Neuronal stem cell (in vitro differentiated cells): ENCODE measurements at regions not wholly inside any gene's neighbourhood (a gene's known extent, or its start where the extent isn't known, plus 50 kb on each side); places are given as distances from the start of the nearest gene placed in this dataset.
A peak's percentile ranks its signal among the peaks of the same experiment; 100 is the strongest.

Source experiments
- DNase-seq: peaks from one replicate; pipeline ENCODE4 v3.0.0-alpha.2; 2013; ENCODE audit warnings: low spot score
- H2AFZ ChIP-seq: one replicate; pipeline ENCODE4 v1.6.1; 2013; ENCODE audit warnings: mild to moderate bottlenecking, low read length, inconsistent platforms
- H2AK5ac ChIP-seq: 2 replicates; pipeline ENCODE4 v1.6.1; 2013; ENCODE audit warnings: low read depth, mild to moderate bottlenecking, inconsistent platforms, low read length, moderate library complexity, mixed read lengths
- H2BK120ac ChIP-seq: 2 replicates; pipeline ENCODE4 v1.6.1; 2013; ENCODE audit warnings: low read depth, mild to moderate bottlenecking, inconsistent platforms, low read length, moderate library complexity, mixed read lengths
- H2BK12ac ChIP-seq: one replicate; pipeline ENCODE4 v1.6.1; 2013; ENCODE audit warnings: low read length, inconsistent platforms
- H2BK15ac ChIP-seq: 2 replicates; pipeline ENCODE4 v1.6.1; 2013; ENCODE audit warnings: mild to moderate bottlenecking, low read length, inconsistent platforms, mixed read lengths
- H2BK5ac ChIP-seq: one replicate; pipeline ENCODE4 v1.6.1; 2013; ENCODE audit warnings: inconsistent platforms, mild to moderate bottlenecking, low read length, moderate library complexity
- H3K14ac ChIP-seq: one replicate; pipeline ENCODE4 v1.6.1; 2013; ENCODE audit warnings: low read length, inconsistent platforms
- H3K18ac ChIP-seq: 2 replicates; pipeline ENCODE4 v1.6.1; 2013; ENCODE audit warnings: low read length, inconsistent platforms
- H3K23ac ChIP-seq: 2 replicates; pipeline ENCODE4 v1.6.1; 2013; ENCODE audit warnings: low read depth, mild to moderate bottlenecking, mixed read lengths, low read length, inconsistent platforms; ENCODE audit not compliant: poor library complexity
- H3K27ac ChIP-seq: replicated peaks from 3 replicates; pipeline ENCODE4 v1.5.1; 2013; ENCODE audit warnings: low read length, inconsistent platforms
- H3K27me3 ChIP-seq, 3 experiments: 2 replicates each; pipeline ENCODE4 v1.6.1; 2013; ENCODE audit warnings: low read length in 3 of 3, mild to moderate bottlenecking in 2 of 3, inconsistent platforms in 1 of 3, low read depth in 1 of 3, mixed read lengths in 1 of 3, moderate library complexity in 1 of 3; ENCODE audit not compliant: control insufficient read depth in 3 of 3, insufficient read depth in 3 of 3
- H3K36me3 ChIP-seq, 2 donors: replicated peaks in 1 of 2; 2 replicates each; pipeline ENCODE4 v1.6.1; 2013; ENCODE audit warnings: low read length in 2 of 2; ENCODE audit not compliant: control insufficient read depth in 2 of 2, insufficient read depth in 2 of 2
- H3K4ac ChIP-seq: 2 replicates; pipeline ENCODE4 v1.6.1; 2013; ENCODE audit warnings: inconsistent platforms, mild to moderate bottlenecking, low read length, moderate library complexity
- H3K4me1 ChIP-seq, 2 donors: 1 replicate in 1 of 2; 2 replicates in 1 of 2; pipeline ENCODE4 v1.6.1; 2013; ENCODE audit warnings: low read length in 2 of 2, low read depth in 1 of 2; ENCODE audit not compliant: control insufficient read depth in 2 of 2, insufficient read depth in 1 of 2
- H3K4me2 ChIP-seq: one replicate; pipeline ENCODE4 v1.6.1; 2013; ENCODE audit warnings: mild to moderate bottlenecking, low read length, inconsistent platforms; ENCODE audit not compliant: insufficient read depth, poor library complexity, severe bottlenecking
- H3K4me3 ChIP-seq, 2 donors: 2 replicates each; pipeline ENCODE4 v1.5.1; 2013; ENCODE audit warnings: low read length in 2 of 2, mild to moderate bottlenecking in 2 of 2, inconsistent platforms in 1 of 2, moderate library complexity in 1 of 2
- H3K79me1 ChIP-seq: one replicate; pipeline ENCODE4 v1.6.1; 2013; ENCODE audit warnings: low read depth, mild to moderate bottlenecking, inconsistent platforms, low read length, moderate library complexity
- H3K9ac ChIP-seq: one replicate; pipeline ENCODE4 v1.6.1; 2013; ENCODE audit warnings: mild to moderate bottlenecking, low read depth, low read length, inconsistent platforms; ENCODE audit not compliant: poor library complexity
- H3K9me3 ChIP-seq, 2 donors: replicated peaks in 1 of 2; 2 replicates each; pipeline versions ENCODE3 to v1.6.1; 2013; ENCODE audit warnings: low read length in 2 of 2, mild to moderate bottlenecking in 2 of 2, inconsistent platforms in 1 of 2, low read depth in 1 of 2, mixed read lengths in 1 of 2, moderate library complexity in 1 of 2; ENCODE audit not compliant: control insufficient read depth in 2 of 2, insufficient read depth in 1 of 2
- H4K8ac ChIP-seq: one replicate; pipeline ENCODE4 v1.6.1; 2013; ENCODE audit warnings: low read depth, mild to moderate bottlenecking, inconsistent platforms, low read length, moderate library complexity
- H4K91ac ChIP-seq: one replicate; pipeline ENCODE4 v1.6.1; 2013; ENCODE audit warnings: low read length, low read depth, mild to moderate bottlenecking, inconsistent platforms; ENCODE audit not compliant: poor library complexity
- WGBS, 2 donors: extraction: QIAGEN DNeasy Blood & Tissue Kit; methylation state at CpG; one replicate each; pipeline ENCODE4 v1.1.7; 2013; ENCODE audit warnings: missing lambda C conversion rate in 2 of 2, mixed read lengths in 1 of 2; ENCODE audit not compliant: insufficient read length in 2 of 2, insufficient replicate concordance in 1 of 2; ENCODE audit errors: extremely low coverage in 2 of 2; 5-methylcytosine and 5-hydroxymethylcytosine counted together

GRCh38 chr7:41886262-41886900, 183.5 kb upstream of the INHBA start:
- H2BK15ac ChIP-seq = no peak overlapping the region
- no peak overlapping the region for H2BK12ac ChIP-seq
- H3K4me2 ChIP-seq = no peak overlapping the region
- no peaks in the 10 kb centered on the region for H3K9me3 ChIP-seq
- no peak overlapping the region for H2AK5ac ChIP-seq
- no peaks in the 10 kb centered on the region for H3K79me1 ChIP-seq
- WGBS, 2 donors = no CpG with 5 or more reads among the region's 6 CpGs
- no peak overlapping the region for H2BK120ac ChIP-seq
- H3K9ac ChIP-seq = no peak overlapping the region
- H4K8ac ChIP-seq = no peak overlapping the region
- no peak overlapping the region for H3K14ac ChIP-seq
- DNase-seq = no peak
- H3K4me1 ChIP-seq = no peaks in the 10 kb centered on the region
- no peak overlapping the region for H3K18ac ChIP-seq
- H4K91ac ChIP-seq = no peak overlapping the region
- H3K27ac ChIP-seq = no peak overlapping the region
- H2AFZ ChIP-seq = peak overlapping the region; percentile 30
- H3K4me3 ChIP-seq = no peak overlapping the region
- no peak overlapping the region for H2BK5ac ChIP-seq
- H3K36me3 ChIP-seq = no peaks in the 10 kb centered on the region
- H3K4ac ChIP-seq = no peak overlapping the region
- H3K27me3 ChIP-seq = peaks cover 0 to 48% (median 0%) of the 10 kb centered on the region in 3 experiments
- H3K23ac ChIP-seq = no peak overlapping the region

GRCh38 chr7:41885748-41886147, 182.9 kb upstream of the INHBA start:
- Histone ChIP-seq H4K8ac (no peak overlapping the region), H3K27ac (no peak overlapping the region)

GRCh38 chr7:41885078-41885477, 182.2 kb upstream of the INHBA start:
- Histone ChIP-seq H3K4me2 (no peak overlapping the region), H3K9ac (no peak overlapping the region), H2BK12ac (no peak overlapping the region), H4K91ac (no peak overlapping the region), H3K4me1 (peaks cover 0 to 2% of the 10 kb centered on the region in 2 donors), H2BK120ac (no peak overlapping the region), H3K79me1 (no peaks in the 10 kb centered on the region), H2BK15ac (no peak overlapping the region), H3K14ac (no peak overlapping the region), H3K23ac (no peak overlapping the region), H3K4me3 (no peak overlapping the region), H3K4ac (no peak overlapping the region), H2AFZ (no peak overlapping the region), H2AK5ac (no peak overlapping the region), H2BK5ac (no peak overlapping the region), H4K8ac (no peak overlapping the region), H3K27ac (no peak overlapping the region), H3K9me3 (no peaks in the 10 kb centered on the region), H3K36me3 (no peaks in the 10 kb centered on the region), H3K27me3 (peaks cover 0 to 44% (median 0%) of the 10 kb centered on the region in 3 experiments), H3K18ac (no peak overlapping the region)
- no peak for DNase-seq

More at GRCh38 chr7:41885748-41886147, 182.9 kb upstream of the INHBA start:
- no peak overlapping the region for H2BK12ac ChIP-seq
- no peak overlapping the region for H3K4me2 ChIP-seq
- H2BK15ac ChIP-seq = no peak overlapping the region
- H3K18ac ChIP-seq = no peak overlapping the region
- DNase-seq = no peak
- peaks cover 0 to 42% (median 0%) of the 10 kb centered on the region in 3 experiments for H3K27me3 ChIP-seq
- H3K14ac ChIP-seq = no peak overlapping the region
- H3K9me3 ChIP-seq = no peaks in the 10 kb centered on the region
- H3K4ac ChIP-seq = no peak overlapping the region
- H2BK5ac ChIP-seq = no peak overlapping the region
- no peak overlapping the region for H2AFZ ChIP-seq
- no peak overlapping the region for H3K9ac ChIP-seq
- no CpG with 5 or more reads among the region's 6 CpGs for WGBS, 2 donors
- H2BK120ac ChIP-seq = no peak overlapping the region
- H3K4me3 ChIP-seq = no peak overlapping the region
- H4K91ac ChIP-seq = no peak overlapping the region
- no peaks in the 10 kb centered on the region for H3K79me1 ChIP-seq
- no peak overlapping the region for H3K23ac ChIP-seq
- no peaks in the 10 kb centered on the region for H3K4me1 ChIP-seq
- H3K36me3 ChIP-seq = no peaks in the 10 kb centered on the region
- H2AK5ac ChIP-seq = no peak overlapping the region

GRCh38 chr7:41882745-41883420, 180.0 kb upstream of the INHBA start:
- no peak overlapping the region for H3K18ac ChIP-seq
- H4K91ac ChIP-seq = no peak overlapping the region
- H2BK120ac ChIP-seq = no peak overlapping the region
- H2AK5ac ChIP-seq = no peak overlapping the region
- H3K4me2 ChIP-seq = no peak overlapping the region
- DNase-seq = no peak
- no peak overlapping the region for H3K27ac ChIP-seq
- H3K27me3 ChIP-seq = peaks cover 0 to 36% (median 0%) of the 10 kb centered on the region in 3 experiments
- no peaks in the 10 kb centered on the region for H3K79me1 ChIP-seq
- peaks cover 0 to 3% of the 10 kb centered on the region in 2 donors for H3K4me1 ChIP-seq
- no peaks in the 10 kb centered on the region for H3K9me3 ChIP-seq
- H2BK15ac ChIP-seq = no peak overlapping the region
- no peak overlapping the region for H3K4me3 ChIP-seq
- H4K8ac ChIP-seq = no peak overlapping the region
- H2AFZ ChIP-seq = no peak overlapping the region
- WGBS, 2 donors = no CpG with 5 or more reads among the region's 16 CpGs
- H2BK5ac ChIP-seq = no peak overlapping the region
- H3K23ac ChIP-seq = no peak overlapping the region
- H3K9ac ChIP-seq = no peak overlapping the region
- no peaks in the 10 kb centered on the region for H3K36me3 ChIP-seq
- no peak overlapping the region for H3K14ac ChIP-seq
- H3K4ac ChIP-seq = peak overlapping the region; percentile 39
- no peak overlapping the region for H2BK12ac ChIP-seq
